H1 (cell line): ENCODE measurements at regions not wholly inside any gene's neighbourhood (a gene's known extent, or its start where the extent isn't known, plus 50 kb on each side); places are given as distances from the start of the nearest gene placed in this dataset.
A peak's percentile ranks its signal among the peaks of the same experiment; 100 is the strongest.

Experiments used
- CTCF ChIA-PET: fragments of 300-600 bp; sonication (Branson Sonifier 250); formaldehyde crosslinking; loops from one replicate; lab custom pipeline; 2021; ENCODE audit not compliant: partially characterized antibody; lab: Charles Lee
- POLR2A ChIA-PET: fragments of 300-600 bp; sonication (Branson Sonifier 250); formaldehyde crosslinking; loops from one replicate; lab custom pipeline; 2021; ENCODE audit warnings: inconsistent platforms; ENCODE audit not compliant: partially characterized antibody; lab: Charles Lee
- DNase-seq, 2 experiments: peaks; one replicate each; pipeline versions ENCODE4 v3.0.0 to v3.0.0-alpha.2; 2010 to 2022; ENCODE audit warnings: low spot score in 2 of 2, low read depth in 1 of 2, mixed read lengths in 1 of 2
- FAIRE-seq: peaks from 2 replicates; lab custom pipeline; 2011; peaks lifted over from hg19 to GRCh38; lab: Jason Lieb, UNC
- H2AFZ ChIP-seq: 2 replicates; pipeline ENCODE4 v1.8.1; 2012; ENCODE audit warnings: low read length, inconsistent platforms
- H2AK5ac ChIP-seq: 2 replicates; pipeline ENCODE4 v1.6.1; 2013; ENCODE audit warnings: low read depth, low read length
- H2BK120ac ChIP-seq: replicated peaks from 2 replicates; pipeline ENCODE3; 2013; ENCODE audit warnings: low read depth, low read length, inconsistent platforms
- H2BK12ac ChIP-seq: 2 replicates; pipeline ENCODE4 v1.6.1; 2013; ENCODE audit warnings: low read depth, low read length
- H2BK15ac ChIP-seq: 2 replicates; pipeline ENCODE4 v1.6.1; 2013; ENCODE audit warnings: low read length
- H2BK20ac ChIP-seq: 2 replicates; pipeline ENCODE4 v1.6.1; 2013; ENCODE audit warnings: low read length
- H2BK5ac ChIP-seq: 2 replicates; pipeline ENCODE4 v1.6.1; 2013; ENCODE audit warnings: low read depth, low read length
- H3K14ac ChIP-seq: 2 replicates; pipeline ENCODE4 v1.6.1; 2013; ENCODE audit warnings: inconsistent platforms; ENCODE audit not compliant: insufficient read length
- H3K18ac ChIP-seq: 2 replicates; pipeline ENCODE4 v1.6.1; 2013; ENCODE audit warnings: low read length; ENCODE audit errors: extremely low read depth
- H3K23ac ChIP-seq: 2 replicates; pipeline ENCODE4 v1.6.1; 2013; ENCODE audit warnings: inconsistent platforms; ENCODE audit not compliant: insufficient read length
- H3K23me2 ChIP-seq: 2 replicates; pipeline ENCODE4 v1.6.1; 2013; ENCODE audit warnings: low read depth, low read length
- H3K27ac ChIP-seq: 2 replicates; pipeline ENCODE4 v1.6.1; 2011; ENCODE audit warnings: low read depth, low read length, inconsistent platforms
- H3K27me3 ChIP-seq, 4 experiments: replicated peaks in 1 of 4; 1 replicate in 1 of 4; 2 replicates in 3 of 4; pipeline versions ENCODE4 v1.6.1 to v1.8.1; 2011 to 2013; ENCODE audit warnings: low read length in 3 of 4, mild to moderate bottlenecking in 3 of 4, inconsistent platforms in 2 of 4, mixed read lengths in 2 of 4, moderate library complexity in 1 of 4; ENCODE audit not compliant: control insufficient read depth in 3 of 4, insufficient read depth in 3 of 4; ENCODE audit errors: extremely low read depth in 1 of 4
- H3K36me3 ChIP-seq, 4 experiments: 2 replicates each; pipeline versions ENCODE4 v1.6.1 to v1.8.1; 2011 to 2013; ENCODE audit warnings: mild to moderate bottlenecking in 4 of 4, low read length in 3 of 4, moderate library complexity in 2 of 4, control low read depth in 1 of 4, inconsistent platforms in 1 of 4; ENCODE audit not compliant: insufficient read depth in 4 of 4, control insufficient read depth in 2 of 4
- H3K4ac ChIP-seq: replicated peaks from 2 replicates; pipeline ENCODE3; 2013; ENCODE audit warnings: low read length, low read depth, mixed read lengths, inconsistent platforms; ENCODE audit not compliant: insufficient read length
- H3K4me1 ChIP-seq, 4 experiments: replicated peaks in 1 of 4; 1 replicate in 1 of 4; 2 replicates in 3 of 4; pipeline versions ENCODE4 v1.6.1 to v1.8.1; 2011 to 2013; ENCODE audit warnings: low read length in 3 of 4, inconsistent platforms in 2 of 4, mixed read lengths in 1 of 4; ENCODE audit not compliant: insufficient read depth in 4 of 4, control insufficient read depth in 3 of 4
- H3K4me2 ChIP-seq, 2 experiments: 2 replicates each; pipeline versions ENCODE4 v1.6.1 to v1.8.1; 2011 to 2013; ENCODE audit warnings: low read depth in 2 of 2, low read length in 2 of 2, control low read depth in 1 of 2, inconsistent platforms in 1 of 2, mild to moderate bottlenecking in 1 of 2; ENCODE audit not compliant: insufficient read depth in 1 of 2
- H3K4me3 ChIP-seq, 4 experiments: fragments of 200-600, 300-600 bp in 1 of 4; sonication (generic), shearing (Covaris generic), sonication (Bioruptor Twin) in 1 of 4; 2 replicates each; pipeline versions ENCODE4 v1.5.1 to v1.8.1; 2011 to 2016; ENCODE audit warnings: low read length in 4 of 4, low read depth in 3 of 4, control low read depth in 2 of 4, inconsistent platforms in 2 of 4, mild to moderate bottlenecking in 2 of 4, mixed read lengths in 1 of 4, moderate library complexity in 1 of 4; ENCODE audit not compliant: insufficient read depth in 2 of 4; ENCODE audit errors: extremely low read depth in 1 of 4
- H3K56ac ChIP-seq: replicated peaks from 2 replicates; pipeline ENCODE3; 2013; ENCODE audit warnings: low read depth, mild to moderate bottlenecking, mixed read lengths, low read length, inconsistent platforms; ENCODE audit not compliant: insufficient read length
- H3K79me1 ChIP-seq: 2 replicates; pipeline ENCODE4 v1.6.1; 2013; ENCODE audit warnings: low read depth, low read length, control low read depth
- H3K79me2 ChIP-seq, 2 experiments: 2 replicates each; pipeline versions ENCODE4 v1.6.1 to v1.8.1; 2012 to 2013; ENCODE audit warnings: low read length in 2 of 2, mild to moderate bottlenecking in 2 of 2, inconsistent platforms in 1 of 2; ENCODE audit not compliant: insufficient read depth in 2 of 2, control insufficient read depth in 1 of 2
- H3K9ac ChIP-seq, 4 experiments: replicated peaks in 1 of 4; 1 replicate in 1 of 4; 2 replicates in 3 of 4; pipeline versions ENCODE4 v1.6.1 to v1.8.1; 2011 to 2013; ENCODE audit warnings: low read depth in 3 of 4, low read length in 3 of 4, control low read depth in 2 of 4, mild to moderate bottlenecking in 2 of 4, moderate library complexity in 2 of 4, inconsistent platforms in 1 of 4; ENCODE audit errors: extremely low read depth in 1 of 4
- H3K9me3 ChIP-seq, 2 experiments: 2 replicates each; pipeline versions ENCODE4 v1.6.1 to v1.8.1; 2012 to 2013; ENCODE audit warnings: mild to moderate bottlenecking in 2 of 2, moderate library complexity in 2 of 2, control low read depth in 1 of 2, inconsistent platforms in 1 of 2, low read depth in 1 of 2, low read length in 1 of 2, mixed read lengths in 1 of 2; ENCODE audit not compliant: insufficient read depth in 2 of 2
- H4K20me1 ChIP-seq, 2 experiments: replicated peaks in 1 of 2; 2 replicates each; pipeline versions ENCODE3 to v1.8.1; 2011 to 2013; ENCODE audit warnings: inconsistent platforms in 2 of 2, low read length in 2 of 2, mild to moderate bottlenecking in 1 of 2; ENCODE audit not compliant: insufficient read depth in 2 of 2, control insufficient read depth in 1 of 2
- H4K5ac ChIP-seq: 2 replicates; pipeline ENCODE4 v1.6.1; 2013; ENCODE audit warnings: low read length, low read depth, mixed read lengths, inconsistent platforms; ENCODE audit not compliant: insufficient read length
- H4K8ac ChIP-seq: 2 replicates; pipeline ENCODE4 v1.8.0; 2013; ENCODE audit warnings: mild to moderate bottlenecking, moderate library complexity, low read length, inconsistent platforms; ENCODE audit not compliant: insufficient read depth; ENCODE audit errors: extremely low read depth
- H4K91ac ChIP-seq: replicated peaks from 2 replicates; pipeline ENCODE3; 2013; ENCODE audit warnings: low read length, mixed read lengths, inconsistent platforms; ENCODE audit not compliant: insufficient read length
- ASH2L ChIP-seq: fragments of 200-600, 300-600 bp; sonication (generic); IDR thresholded peaks from one replicate; pipeline ENCODE4 v1.7.1; 2017; ENCODE audit warnings: low read length
- BACH1 ChIP-seq: IDR thresholded peaks from 2 replicates; pipeline ENCODE4 v1.6.1; 2012; ENCODE audit warnings: low read length, improper control_type of control experiment
- POLR2AphosphoS5 ChIP-seq: IDR thresholded peaks from 2 replicates; pipeline ENCODE4 v1.6.1; 2011; ENCODE audit warnings: low read depth, low read length
- SAP30 ChIP-seq: fragments of 300-600 bp; sonication (generic); IDR thresholded peaks from 2 replicates; pipeline ENCODE4 v1.7.1; 2012; ENCODE audit warnings: low read length, moderate library complexity, mild to moderate bottlenecking, inconsistent platforms; ENCODE audit not compliant: insufficient read depth, insufficient replicate concordance
- SRF ChIP-seq: IDR thresholded peaks from 2 replicates; pipeline ENCODE4 v1.6.1; 2011; ENCODE audit warnings: mild to moderate bottlenecking, low read depth, low read length, moderate library complexity
- WGBS, 2 experiments: shearing (Covaris generic) in 1 of 2; methylation state at CpG; one replicate each; pipeline versions ENCODE4 v1.1.6 to v1.1.7; 2013 to 2015; ENCODE audit warnings: low lambda C conversion rate in 2 of 2, mixed read lengths in 2 of 2, inconsistent platforms in 1 of 2, low coverage in 1 of 2, missing lambda C conversion rate in 1 of 2; ENCODE audit not compliant: insufficient replicate concordance in 2 of 2, insufficient coverage in 1 of 2, insufficient read length in 1 of 2; ENCODE audit errors: extremely low coverage in 1 of 2, missing lambda C conversion rate in 1 of 2; 5-methylcytosine and 5-hydroxymethylcytosine counted together
- TF ChIP-seq, protein P1 (sequence below): IDR thresholded peaks from 2 replicates; pipeline ENCODE4 v1.6.1; 2011; ENCODE audit warnings: low read length, improper control_type of control experiment

DNA sequence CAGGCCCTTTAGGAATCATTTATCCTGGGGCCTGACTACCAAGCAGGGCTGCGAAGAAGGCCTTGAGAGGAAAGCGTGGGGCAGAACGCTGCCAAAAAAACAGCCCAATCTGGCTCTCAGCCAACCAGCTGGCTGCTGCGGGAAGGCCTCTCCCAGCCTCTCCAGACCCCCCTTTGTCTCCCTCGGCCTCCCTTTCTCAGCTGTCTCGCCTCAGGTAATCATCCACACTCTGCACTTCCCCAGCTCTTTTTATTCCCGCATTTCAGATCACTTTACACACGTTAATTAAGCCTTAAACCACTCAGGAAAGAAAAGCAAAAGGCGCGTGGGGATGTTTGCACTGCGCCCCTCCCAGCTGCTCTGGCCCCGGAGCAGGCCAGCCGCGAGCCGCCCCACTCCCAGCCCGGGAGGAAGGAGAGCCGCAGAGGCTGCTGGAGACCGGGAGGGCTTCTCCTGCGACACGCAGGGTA is 208.2 kb upstream of the FOXN3 start:
- peak overlapping the region; percentile 56; the same call in 1 of the 2 replicates for H2BK5ac ChIP-seq
- H3K4ac ChIP-seq: no peak overlapping the region
- peak overlapping the region; percentile 81 for H2BK20ac ChIP-seq
- no peak overlapping the region for H3K56ac ChIP-seq
- WGBS, 2 experiments: 83% methylated on average over 13 of the region's 20 CpGs; no CpG with 5 or more reads in 1 of the 2 experiments
- H3K79me2 ChIP-seq: no peaks in the 10 kb centered on the region
- no peaks in the 10 kb centered on the region for H3K36me3 ChIP-seq
- no peak overlapping the region for H4K5ac ChIP-seq
- ChIA-PET POLR2A (no interaction called here), CTCF (interaction anchor here (0.5 to 0.7 kb wide), 3 partner anchors 144 to 1438 kb away, joined by 3 read pairs; no protein-coding TSS in a partner anchor)
- no peak overlapping the region for H3K9ac ChIP-seq
- H2BK12ac ChIP-seq: peak overlapping the region; percentile 86; the same call in 1 of the 2 replicates
- H3K18ac ChIP-seq: 0 out of 2 replicates have a peak overlapping the region, but pooled peaks have one; percentile 49
- H3K79me1 ChIP-seq: no peaks in the 10 kb centered on the region
- no peak overlapping the region for H3K4me3 ChIP-seq
- no peak overlapping the region for H3K4me2 ChIP-seq
- no peak overlapping the region for H3K27ac ChIP-seq
- DNase-seq: no peak
- peaks cover 2% of the 10 kb centered on the region; the same call in 1 of the 2 replicates for H3K23me2 ChIP-seq
- no peak for FAIRE-seq
- H2AK5ac ChIP-seq: no peak overlapping the region
- no peak overlapping the region for H3K14ac ChIP-seq
- H3K4me1 ChIP-seq: peaks cover 0 to 16% (median 10%) of the 10 kb centered on the region in 4 experiments; a peak in 6 of 7 replicates
- peak overlapping the region; percentile 5; the same call in 1 of the 2 replicates for H2AFZ ChIP-seq
- no peak overlapping the region for H2BK120ac ChIP-seq
- no peaks in the 10 kb centered on the region for H3K9me3 ChIP-seq
- no peaks in the 10 kb centered on the region for H4K20me1 ChIP-seq
- H4K91ac ChIP-seq: peak overlapping the region; percentile 47
- no peaks in the 10 kb centered on the region; a peak in 1 of 7 replicates for H3K27me3 ChIP-seq
- H4K8ac ChIP-seq: no peak overlapping the region; the same call in 1 of the 2 replicates
- H3K23ac ChIP-seq: no peak overlapping the region
- H2BK15ac ChIP-seq: no peak overlapping the region
- TF ChIP-seq, protein P1, sequence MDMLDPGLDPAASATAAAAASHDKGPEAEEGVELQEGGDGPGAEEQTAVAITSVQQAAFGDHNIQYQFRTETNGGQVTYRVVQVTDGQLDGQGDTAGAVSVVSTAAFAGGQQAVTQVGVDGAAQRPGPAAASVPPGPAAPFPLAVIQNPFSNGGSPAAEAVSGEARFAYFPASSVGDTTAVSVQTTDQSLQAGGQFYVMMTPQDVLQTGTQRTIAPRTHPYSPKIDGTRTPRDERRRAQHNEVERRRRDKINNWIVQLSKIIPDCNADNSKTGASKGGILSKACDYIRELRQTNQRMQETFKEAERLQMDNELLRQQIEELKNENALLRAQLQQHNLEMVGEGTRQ: no peak
- TF ChIP-seq ASH2L (no peak), BACH1 (no peak), SRF (no peak), SAP30 (no peak), POLR2AphosphoS5 (no peak)
